ENCODE measurements at regions not wholly inside any gene's neighbourhood (a gene's known extent, or its start where the extent isn't known, plus 50 kb on each side); places are given as distances from the start of the nearest gene placed in this dataset.

DNA sequence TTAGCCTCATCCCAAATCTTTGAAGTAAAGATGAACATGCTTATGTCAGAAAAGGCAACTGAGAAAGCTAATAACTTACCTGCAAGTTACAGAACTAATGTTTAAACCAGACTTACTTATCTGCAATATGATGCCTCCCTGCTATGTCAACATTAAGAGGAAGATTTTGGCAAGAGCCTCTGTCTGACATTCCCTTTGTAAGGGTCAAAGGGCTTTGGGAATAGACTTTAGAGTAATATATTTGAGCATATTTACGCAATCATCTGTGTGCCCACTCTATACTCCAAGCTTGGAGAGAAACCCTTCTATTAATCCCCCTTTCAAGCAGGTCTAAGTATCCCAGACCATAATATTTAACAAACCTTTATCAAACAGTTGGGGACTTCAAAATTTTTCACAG is 389.4 kb downstream of the NPIPA8 start:
- TF ChIP-seq CTCF (IDR thresholded peaks at IDR 0.05) = no peak
- TF ChIP-seq POLR2A (IDR thresholded peaks at IDR 0.05) = no peak

All from ovary (tissue), 3 donors.